ENCODE measurements at regions not wholly inside any gene's neighbourhood (a gene's known extent, or its start where the extent isn't known, plus 50 kb on each side); places are given as distances from the start of the nearest gene placed in this dataset.
"Not testable (repeated sequence)": the region's sequence is repeated elsewhere in the genome, so short reads cannot be mapped to it uniquely, and the experiment has no call there.

DNA sequence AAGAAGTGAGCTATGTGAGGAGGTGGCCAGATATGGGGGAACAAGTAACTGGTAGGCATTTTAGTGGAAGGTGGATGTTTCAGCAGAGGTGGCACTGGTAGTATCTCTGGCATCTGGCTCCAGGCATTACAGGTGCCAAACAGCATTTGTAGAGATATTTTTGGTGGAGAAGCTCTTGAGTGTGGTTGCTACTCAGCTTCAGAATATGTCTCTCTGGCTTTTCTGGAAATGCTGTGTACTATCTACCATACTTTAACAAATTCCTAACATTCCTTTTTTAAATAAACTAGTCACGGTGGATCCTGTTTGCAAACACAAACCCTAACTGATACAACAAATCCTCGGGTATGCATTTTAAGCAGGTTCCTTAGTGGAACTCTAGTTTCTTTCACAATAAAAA lies 128.0 kb downstream of the BARX2 start:
- no peak for DNase-seq

- no peak for DNase-seq
Measured at GRCh38 chr11:129505266-129505665, 129.6 kb downstream of the BARX2 start.

DNA sequence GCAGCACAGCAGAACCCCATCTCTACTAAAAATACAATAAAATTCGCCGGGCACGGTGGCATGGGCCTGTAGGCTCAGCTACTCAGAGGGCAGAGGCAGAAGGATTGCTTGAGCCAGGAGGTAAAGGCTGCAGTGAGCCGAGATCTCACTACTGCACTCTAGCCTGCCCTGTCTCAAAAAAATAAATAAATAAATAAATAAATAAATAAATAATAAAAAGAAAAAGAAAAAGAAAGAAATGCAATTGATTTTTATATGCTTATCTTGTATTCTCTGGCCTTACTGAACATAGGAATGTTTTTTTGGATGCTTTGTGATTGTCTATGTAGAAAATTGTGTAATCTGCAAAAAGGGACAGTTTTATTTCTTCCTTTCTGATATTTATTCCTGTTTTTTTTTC lies 132.5 kb downstream of the BARX2 start:
- DNase-seq = no peak

- no peak for DNase-seq
Measured at GRCh38 chr11:129528296-129528695, 152.6 kb downstream of the BARX2 start.

- no peak for DNase-seq
Measured at GRCh38 chr11:129530154-129530895, 154.7 kb downstream of the BARX2 start.

DNA sequence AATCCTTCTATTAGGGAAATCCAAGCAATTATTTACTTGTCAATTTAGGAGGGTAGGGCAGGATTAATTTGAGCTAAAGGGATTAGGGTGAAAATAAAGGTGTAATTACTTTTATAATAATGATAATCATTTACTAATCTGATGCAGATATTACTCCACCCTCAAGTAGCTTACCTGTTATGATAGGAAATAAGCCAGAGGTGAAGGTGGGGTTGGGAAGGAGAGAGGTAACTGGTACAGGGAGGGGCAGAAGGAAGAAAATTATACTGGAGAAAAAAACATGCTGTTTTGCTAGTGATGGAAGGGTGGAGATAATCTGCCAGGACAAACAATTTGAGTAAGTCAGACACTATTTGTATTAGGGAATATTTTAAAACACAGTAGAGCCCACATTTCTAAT lies 157.7 kb downstream of the BARX2 start:
- DNase-seq = no peak

GRCh38 chr11:129536338-129536737 lies 160.7 kb downstream of the BARX2 start:
- no peak for DNase-seq

DNA sequence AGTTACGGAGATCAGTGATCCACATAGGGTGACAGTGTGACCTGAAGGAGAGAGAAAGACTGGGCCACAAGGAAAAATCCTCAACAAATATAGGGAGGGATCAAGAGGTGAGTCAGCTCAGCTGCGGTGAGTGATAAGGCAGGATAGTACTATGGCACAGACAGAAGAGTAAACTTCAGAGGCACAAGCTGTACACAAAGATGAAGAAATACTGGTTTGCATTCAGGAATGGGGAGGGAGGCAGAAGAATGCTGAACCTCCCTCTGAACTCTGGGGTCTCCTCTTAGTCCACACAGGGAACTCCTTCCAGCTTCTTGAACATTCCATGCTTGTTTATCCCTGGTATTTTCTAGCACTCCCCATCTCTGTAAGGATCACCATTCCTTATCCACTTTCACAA lies 162.7 kb downstream of the BARX2 start:
- no peak for DNase-seq

DNA sequence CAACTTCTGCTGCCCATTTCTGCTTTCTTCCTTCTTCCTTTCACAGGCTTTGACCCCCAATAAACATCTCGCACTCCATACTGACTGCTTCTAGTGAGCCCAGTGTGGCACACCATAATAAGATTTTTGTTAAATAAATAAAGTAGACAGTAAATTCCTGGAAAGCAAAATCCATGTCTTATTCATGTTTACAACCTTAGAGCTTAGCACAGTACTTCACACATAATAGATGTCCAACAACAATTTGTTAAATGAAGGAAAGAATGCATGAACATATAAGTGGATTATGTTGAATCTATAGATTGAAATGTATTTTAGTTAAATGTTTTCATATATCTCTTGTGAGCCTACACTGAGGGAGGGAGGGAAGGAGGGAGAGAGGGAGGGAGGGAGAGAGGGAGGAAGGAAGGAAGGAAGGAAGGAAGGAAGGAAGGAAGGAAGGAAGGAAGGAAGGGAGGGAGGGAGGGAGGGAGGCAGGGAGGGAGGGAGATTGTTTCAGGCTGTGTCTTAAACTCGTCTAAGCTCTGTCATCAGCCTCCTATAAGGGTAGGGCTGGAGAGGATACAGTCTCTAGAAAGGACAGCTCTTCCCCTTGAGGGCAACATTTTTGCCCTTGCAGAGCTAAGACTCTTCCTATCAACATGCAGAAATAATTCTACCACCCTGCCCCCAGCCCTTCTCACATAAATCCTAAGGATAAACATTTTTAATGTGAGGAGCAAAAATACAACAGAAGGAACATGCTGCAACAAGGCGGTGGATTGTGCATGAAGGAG lies 168.1 kb downstream of the BARX2 start:
- DNase-seq = no peak

GRCh38 chr11:129544691-129545090 lies 169.0 kb downstream of the BARX2 start:
- no peak for DNase-seq

DNA sequence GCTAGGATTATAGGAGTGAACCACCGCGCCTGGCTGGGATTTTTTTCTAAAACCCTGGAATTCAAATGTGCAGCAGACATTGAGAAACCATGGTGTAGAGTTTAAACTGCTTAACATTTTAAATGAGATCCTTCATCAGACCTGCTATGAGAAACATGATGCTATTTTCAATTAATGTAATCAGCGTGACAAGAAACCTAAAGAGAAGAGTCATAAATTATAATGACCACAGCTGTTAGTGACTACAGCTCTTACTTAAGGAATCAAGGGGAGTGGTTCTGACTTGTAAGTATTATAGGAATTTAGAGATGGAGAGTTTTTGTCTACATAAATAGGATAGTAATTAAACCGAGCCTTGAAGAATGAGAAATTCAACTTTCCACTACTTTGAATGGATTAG lies 170.6 kb downstream of the BARX2 start:
- DNase-seq = no peak

- DNase-seq = no peak
Measured at GRCh38 chr11:129557421-129557820, 181.8 kb downstream of the BARX2 start.

- no peak for DNase-seq
Measured at GRCh38 chr11:129569007-129569406, 193.4 kb downstream of the BARX2 start.

GRCh38 chr11:129572667-129573066 lies 197.0 kb downstream of the BARX2 start:
- not testable (repeated sequence) for DNase-seq

DNA sequence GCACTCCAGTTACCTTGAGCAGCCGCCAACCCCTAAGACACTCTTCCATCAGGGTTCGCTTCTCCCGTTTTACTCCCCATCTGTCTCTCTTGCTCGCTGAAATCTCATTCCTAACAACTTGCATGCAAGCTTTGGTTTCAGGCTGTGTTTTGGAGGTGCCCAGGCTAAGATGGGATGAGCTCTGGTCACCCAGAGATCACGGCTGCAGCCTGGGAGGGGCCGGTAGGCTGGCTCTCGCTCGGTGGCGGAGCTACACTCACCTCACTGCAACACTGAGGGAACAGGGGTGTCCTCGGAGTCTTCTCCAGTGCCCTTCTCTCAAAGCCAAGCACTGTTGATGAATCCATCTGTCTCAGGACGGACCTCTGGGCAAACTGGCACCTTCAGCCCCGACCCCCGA lies 197.5 kb downstream of the BARX2 start:
- no peak for DNase-seq

DNA sequence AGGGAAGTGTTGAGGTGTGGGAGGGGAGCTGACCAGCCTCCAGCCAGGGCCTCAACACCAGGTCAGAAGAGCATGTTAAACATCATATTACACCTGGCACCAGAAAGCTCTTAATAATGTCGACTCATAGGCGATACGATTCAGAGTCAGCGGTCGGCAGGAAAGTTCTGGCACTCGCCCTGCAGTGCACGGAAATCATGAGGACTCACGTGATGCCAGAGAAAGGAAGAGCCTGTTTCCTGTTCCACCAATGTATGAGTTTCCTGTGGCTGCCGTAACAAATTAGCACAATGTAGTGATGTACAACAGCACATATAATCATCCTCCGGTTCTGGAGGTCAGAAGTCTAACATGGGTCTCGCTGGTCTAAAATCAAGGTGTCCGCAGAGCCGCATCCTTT lies 198.8 kb downstream of the BARX2 start:
- no peak for DNase-seq

GRCh38 chr11:129576652-129577051 lies 201.0 kb downstream of the BARX2 start:
- no peak for DNase-seq

DNA sequence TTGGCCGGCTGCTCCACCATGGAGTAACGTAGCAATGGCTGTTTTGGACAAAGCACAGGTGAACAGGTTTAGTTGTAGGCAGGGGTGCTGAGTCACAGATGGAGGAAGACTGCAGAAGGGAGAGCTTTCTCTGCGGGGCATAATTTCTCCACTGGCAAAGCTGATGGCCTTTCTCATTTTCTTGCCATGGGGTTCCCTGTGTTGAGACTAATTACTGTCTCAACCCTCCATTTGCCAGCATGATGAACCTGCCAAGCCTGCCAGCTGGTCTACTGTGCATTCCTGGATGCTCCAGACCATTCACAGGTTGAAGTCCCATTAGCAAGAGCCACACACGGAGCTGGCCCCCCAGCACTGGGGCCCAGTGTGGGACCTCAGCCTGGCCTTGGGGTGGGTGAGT lies 202.4 kb downstream of the BARX2 start:
- no peak for DNase-seq

DNA sequence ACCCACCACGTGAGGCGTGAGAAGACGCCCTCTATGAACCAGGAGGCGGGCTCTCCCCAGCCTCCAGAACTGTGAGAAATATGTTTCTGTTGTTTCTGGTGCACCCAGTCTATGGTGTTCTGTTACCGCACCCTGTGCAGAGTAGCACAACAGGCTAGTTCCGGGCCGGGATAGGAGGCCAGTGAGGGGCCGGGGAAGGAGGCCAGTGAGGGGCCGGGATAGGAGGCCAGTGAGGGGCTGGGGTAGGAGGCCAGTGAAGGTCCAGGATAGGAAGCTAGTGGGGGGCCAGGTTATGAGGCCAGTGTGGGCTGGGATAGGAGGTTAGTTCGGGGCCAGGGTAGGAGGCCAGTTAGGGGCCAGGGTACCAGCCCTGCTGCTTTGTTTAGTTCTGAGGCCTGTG lies 204.6 kb downstream of the BARX2 start:
- DNase-seq = no peak

GRCh38 chr11:129584316-129584715 lies 208.7 kb downstream of the BARX2 start:
- DNase-seq = no peak

- DNase-seq = no peak
Measured at GRCh38 chr11:129589190-129589860, 213.7 kb downstream of the BARX2 start.

DNA sequence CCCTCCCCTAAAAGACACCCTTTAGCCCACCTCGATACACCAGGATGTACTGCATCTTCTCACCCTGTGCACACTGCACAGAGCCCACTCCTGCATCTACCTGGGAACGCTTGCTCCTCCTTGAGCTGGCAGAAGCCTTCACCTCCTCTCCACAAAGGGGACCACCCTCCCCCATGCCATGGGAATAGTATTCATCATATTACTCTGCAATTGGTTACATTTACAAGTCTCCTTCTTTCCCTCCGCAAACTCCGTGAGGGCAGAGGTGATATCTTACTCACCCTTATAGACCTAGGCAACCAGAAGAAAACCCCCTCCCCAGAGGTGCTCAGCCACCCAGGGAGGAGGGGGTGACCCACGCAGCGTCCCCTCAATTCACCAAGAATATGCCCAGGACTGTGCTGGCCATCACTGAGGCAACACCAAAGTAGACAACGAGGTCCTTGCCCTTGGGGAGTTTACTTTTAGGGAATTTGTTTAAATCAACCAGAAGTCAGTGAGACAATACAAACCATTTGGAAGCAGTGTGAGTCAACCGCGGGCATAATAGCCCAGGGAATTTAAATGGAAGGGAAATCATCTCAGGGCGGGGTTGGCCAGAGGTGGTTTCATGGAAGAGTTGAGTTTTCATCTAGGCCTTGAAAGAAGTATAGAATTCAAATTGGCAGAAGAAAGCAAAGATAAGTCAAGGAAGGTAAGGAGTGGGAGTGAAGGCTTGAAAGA lies 214.5 kb downstream of the BARX2 start:
- no peak for DNase-seq

DNA sequence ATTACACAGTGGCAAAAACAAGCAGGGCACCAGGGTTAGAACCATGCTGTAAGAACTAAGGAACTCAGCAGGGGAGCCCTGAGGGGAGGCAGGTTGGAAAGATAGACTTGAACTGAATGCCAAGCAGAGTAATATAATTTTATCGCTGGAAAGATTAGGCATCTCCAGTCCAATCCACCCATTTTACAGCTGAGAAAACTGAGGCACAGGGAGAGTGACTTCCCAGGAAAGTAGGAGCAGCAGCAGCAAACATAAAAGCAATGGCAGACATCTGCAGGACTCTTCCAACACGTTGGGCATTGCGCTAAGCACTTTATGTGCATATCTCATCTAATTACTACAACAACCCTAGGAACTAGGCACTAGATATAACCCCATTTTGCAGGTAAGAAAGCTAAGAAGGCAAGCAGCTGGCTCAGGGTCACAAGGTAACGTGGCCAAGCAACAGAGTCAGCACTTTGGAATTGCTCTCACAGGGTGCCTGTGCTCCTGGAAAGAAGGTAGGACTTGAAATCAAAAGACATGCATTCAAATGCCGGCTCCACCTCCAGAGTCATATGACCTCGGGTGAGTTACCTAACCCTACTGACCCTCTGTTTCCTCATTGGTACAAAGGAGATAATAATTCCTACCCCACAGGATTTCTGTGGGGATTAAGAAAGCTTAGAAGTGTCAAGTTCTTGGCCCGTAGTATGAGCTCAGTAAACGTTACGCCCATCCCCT lies 215.3 kb downstream of the BARX2 start:
- DNase-seq = no peak

All from activated CD4-positive, alpha-beta T cell treated with anti-CD3 and anti-CD28 coated beads, Interleukin-2, amount 50 U/mL, for 48 hours (primary cell).